IMR-90 (cell line): ENCODE measurements at regions not wholly inside any gene's neighbourhood (a gene's known extent, or its start where the extent isn't known, plus 50 kb on each side); places are given as distances from the start of the nearest gene placed in this dataset.

Source experiments
- ATAC-seq: fragments of 200-7000 bp; cut with Tn5 transposase; 2 replicates; pipeline ENCODE4 v1.9.1; 2020; ENCODE audit warnings: low read depth, mild to moderate bottlenecking, moderate library complexity
- BruUV-seq: library from RNA; stranded (reverse); fragments of 400-500 nt; replicated peaks from 2 replicates; lab custom pipeline; 2021; lab: Mats Ljungman, UMichigan
- CTCF ChIA-PET: fragments of 300-600 bp; formaldehyde crosslinking; extraction: SDS; loops from one replicate; lab custom pipeline; 2021; ENCODE audit warnings: antibody characterized with exemption; lab: Yijun Ruan, JAX
- POLR2A ChIA-PET: fragments of 300-600 bp; sonication (Branson Sonifier 250); formaldehyde crosslinking; loops from one replicate; lab custom pipeline; 2022; ENCODE audit warnings: antibody characterized with exemption; ENCODE audit not compliant: unreplicated experiment; lab: Charles Lee
- DNase-seq: peaks from one replicate; pipeline ENCODE4 v3.0.0; 2013
- H2AFZ ChIP-seq: replicated peaks from 2 replicates; pipeline ENCODE3; 2013; ENCODE audit warnings: low read length, mild to moderate bottlenecking; ENCODE audit not compliant: poor library complexity
- H2AK5ac ChIP-seq: 2 replicates; pipeline ENCODE4 v1.6.1; 2013; ENCODE audit warnings: low read depth, low read length, inconsistent platforms
- H2AK9ac ChIP-seq: replicated peaks from 2 replicates; pipeline ENCODE3; 2013; ENCODE audit warnings: mild to moderate bottlenecking, low read depth, low read length, moderate library complexity; ENCODE audit not compliant: poor library complexity
- H2BK120ac ChIP-seq: 2 replicates; pipeline ENCODE4 v1.6.1; 2013; ENCODE audit warnings: low read depth, low read length, inconsistent platforms
- H2BK15ac ChIP-seq: 3 replicates; pipeline ENCODE4 v1.6.1; 2013; ENCODE audit warnings: low read depth, low read length, inconsistent platforms
- H2BK20ac ChIP-seq: 2 replicates; pipeline ENCODE4 v1.6.1; 2013; ENCODE audit warnings: low read depth, mild to moderate bottlenecking, inconsistent platforms, low read length, moderate library complexity
- H2BK5ac ChIP-seq: 2 replicates; pipeline ENCODE4 v1.6.1; 2013; ENCODE audit warnings: mild to moderate bottlenecking, low read depth, low read length, inconsistent platforms; ENCODE audit not compliant: poor library complexity, severe bottlenecking
- H3K14ac ChIP-seq: replicated peaks from 2 replicates; pipeline ENCODE4 v1.6.1; 2013; ENCODE audit warnings: low read depth, low read length, inconsistent platforms
- H3K18ac ChIP-seq: 2 replicates; pipeline ENCODE4 v1.6.1; 2013; ENCODE audit warnings: low read depth, low read length, control low read depth
- H3K23ac ChIP-seq: 2 replicates; pipeline ENCODE4 v1.6.1; 2013; ENCODE audit warnings: low read depth, low read length, inconsistent platforms
- H3K27ac ChIP-seq: 2 replicates; pipeline ENCODE4 v1.5.1; 2013; ENCODE audit warnings: mild to moderate bottlenecking, control low read depth, low read length; ENCODE audit not compliant: insufficient read depth
- H3K27me3 ChIP-seq: 2 replicates; pipeline ENCODE4 v1.6.1; 2013; ENCODE audit warnings: low read length; ENCODE audit not compliant: control insufficient read depth, insufficient read depth
- H3K36me3 ChIP-seq: 2 replicates; pipeline ENCODE4 v1.6.1; 2013; ENCODE audit warnings: low read length, mixed read lengths; ENCODE audit not compliant: control insufficient read depth, insufficient read depth
- H3K4ac ChIP-seq: 2 replicates; pipeline ENCODE4 v1.6.1; 2013; ENCODE audit warnings: low read depth, low read length, inconsistent platforms
- H3K4me1 ChIP-seq: 2 replicates; pipeline ENCODE4 v1.6.1; 2013; ENCODE audit warnings: low read length, mixed read lengths; ENCODE audit not compliant: control insufficient read depth, insufficient read depth
- H3K4me2 ChIP-seq: 2 replicates; pipeline ENCODE4 v1.6.1; 2013; ENCODE audit warnings: low read depth, mild to moderate bottlenecking, control low read depth, low read length, moderate library complexity
- H3K4me3 ChIP-seq: 2 replicates; pipeline ENCODE4 v1.5.1; 2013; ENCODE audit warnings: low read depth, mild to moderate bottlenecking, control low read depth, low read length, moderate library complexity; ENCODE audit not compliant: insufficient read depth
- H3K56ac ChIP-seq: 2 replicates; pipeline ENCODE4 v1.6.1; 2013; ENCODE audit warnings: low read length, inconsistent platforms; ENCODE audit not compliant: insufficient read depth; ENCODE audit errors: extremely low read depth
- H3K79me1 ChIP-seq, 2 experiments: 2 replicates each; pipeline ENCODE4 v1.6.1; 2013; ENCODE audit warnings: low read length in 2 of 2, inconsistent platforms in 1 of 2, low read depth in 1 of 2
- H3K9ac ChIP-seq: 2 replicates; pipeline ENCODE4 v1.6.1; 2013; ENCODE audit warnings: low read depth, low read length, control low read depth
- H3K9me1 ChIP-seq: 2 replicates; pipeline ENCODE4 v1.6.1; 2013; ENCODE audit warnings: low read length, inconsistent platforms; ENCODE audit not compliant: insufficient read depth
- H3K9me3 ChIP-seq: 2 replicates; pipeline ENCODE4 v1.6.1; 2013; ENCODE audit warnings: low read length; ENCODE audit not compliant: control insufficient read depth, insufficient read depth
- H4K20me1 ChIP-seq: 2 replicates; pipeline ENCODE4 v1.6.1; 2013; ENCODE audit warnings: low read length, inconsistent platforms; ENCODE audit not compliant: insufficient read depth
- H4K5ac ChIP-seq: 2 replicates; pipeline ENCODE4 v1.6.1; 2013; ENCODE audit warnings: mild to moderate bottlenecking, low read depth, low read length, control low read depth
- H4K8ac ChIP-seq, 2 experiments: 2 replicates each; pipeline ENCODE4 v1.6.1; 2013; ENCODE audit warnings: low read depth in 2 of 2, low read length in 2 of 2, control low read depth in 1 of 2, inconsistent platforms in 1 of 2
- H4K91ac ChIP-seq: 2 replicates; pipeline ENCODE4 v1.6.1; 2013; ENCODE audit warnings: low read depth, low read length, inconsistent platforms; ENCODE audit not compliant: insufficient read depth
- BHLHE40 ChIP-seq: fragments of 150-350 bp; IDR thresholded peaks from 2 replicates; pipeline ENCODE4 v1.6.1; 2016; ENCODE audit warnings: mild to moderate bottlenecking, low read depth, low read length
- CEBPB ChIP-seq: IDR thresholded peaks from 2 replicates; pipeline ENCODE4 v1.6.1; 2012; ENCODE audit warnings: low read depth, low read length, improper control_type of control experiment
- CTCF ChIP-seq: conservative IDR thresholded peaks from 2 replicates; pipeline ENCODE4 v1.5.1; 2012; ENCODE audit warnings: mild to moderate bottlenecking, low read depth, low read length, improper control_type of control experiment
- ELK1 ChIP-seq: fragments of 150-350 bp; IDR thresholded peaks from 2 replicates; pipeline ENCODE4 v1.6.1; 2016; ENCODE audit warnings: low read depth, mild to moderate bottlenecking, low read length, moderate library complexity, borderline replicate concordance
- FOS ChIP-seq: fragments of 150-350 bp; IDR thresholded peaks from 2 replicates; pipeline ENCODE4 v1.6.1; 2016; ENCODE audit warnings: low read depth, low read length
- MAZ ChIP-seq: IDR thresholded peaks from 2 replicates; pipeline ENCODE4 v1.6.1; 2012; ENCODE audit warnings: low read depth, mild to moderate bottlenecking, low read length, improper control_type of control experiment, moderate library complexity, borderline replicate concordance
- RAD21 ChIP-seq: IDR thresholded peaks from 2 replicates; pipeline ENCODE4 v1.6.1; 2012; ENCODE audit warnings: low read length, improper control_type of control experiment
- RCOR1 ChIP-seq: IDR thresholded peaks from 2 replicates; pipeline ENCODE4 v1.6.1; 2012; ENCODE audit warnings: mild to moderate bottlenecking, low read length, improper control_type of control experiment; ENCODE audit not compliant: insufficient replicate concordance
- RFX5 ChIP-seq: IDR thresholded peaks from 2 replicates; pipeline ENCODE4 v1.8.0; 2012; ENCODE audit warnings: low read depth, mild to moderate bottlenecking, low read length, moderate library complexity
- WGBS, 2 experiments: methylation state at CpG; one replicate each; pipeline versions ENCODE4 v1.1.5 to v1.1.7; 2013; ENCODE audit warnings: missing lambda C conversion rate in 2 of 2; ENCODE audit not compliant: insufficient read length in 1 of 2; ENCODE audit errors: extremely low coverage in 2 of 2; 5-methylcytosine and 5-hydroxymethylcytosine counted together
- dilution Hi-C: fragments of 300-500 bp; cut with HindIII; formaldehyde crosslinking; loops from one replicate; pipeline ENCODE4 v1.14.3; 2018; ENCODE audit warnings: low sequenced_read_pairs; ENCODE audit not compliant: unreplicated experiment
- in situ Hi-C: fragments of 300-500 bp; cut with MboI; formaldehyde crosslinking; loops from 3 replicates; pipeline ENCODE4 v1.14.3; 2019; ENCODE audit warnings: low sequenced_read_pairs, inconsistent platforms, mixed read lengths
- intact Hi-C: fragments of 100-400 bp; cut with micrococcal nuclease; formaldehyde crosslinking; loops from 2 replicates; pipeline ENCODE4 v1.10.0; 2022

- Histone ChIP-seq H4K20me1 (no peaks in the 10 kb centered on the region), H2BK120ac (no peak overlapping the region), H4K8ac (no peak overlapping the region), H3K9ac (no peak overlapping the region), H3K23ac (no peak overlapping the region), H3K56ac (no peak overlapping the region), H3K4me3 (no peak overlapping the region), H3K9me3 (peaks cover 11% of the 10 kb centered on the region), H2BK15ac (no peak overlapping the region), H2AK5ac (no peak overlapping the region), H3K9me1 (no peaks in the 10 kb centered on the region), H3K4me1 (no peaks in the 10 kb centered on the region), H3K4me2 (no peak overlapping the region), H2BK20ac (no peak overlapping the region), H3K27ac (no peak overlapping the region), H3K36me3 (no peaks in the 10 kb centered on the region), H3K79me1 (no peaks in the 10 kb centered on the region), H4K91ac (no peak overlapping the region), H2AFZ (no peak overlapping the region), H4K5ac (no peak overlapping the region), H2BK5ac (no peak overlapping the region), H3K4ac (no peak overlapping the region), H3K18ac (no peak overlapping the region), H3K14ac (no peak overlapping the region), H2AK9ac (no peak overlapping the region), H3K27me3 (no peaks in the 10 kb centered on the region)
- intact Hi-C loops, result no loop called here
- ChIA-PET POLR2A (no interaction called here), CTCF (no interaction called here)
- dilution Hi-C loops, result no loop called here
- no CpG with 5 or more reads among the region's 1 CpG for WGBS, 2 experiments
- ATAC-seq (no peak), DNase-seq (no peak)
- TF ChIP-seq MAZ (no peak), ELK1 (no peak), CTCF (no peak), RAD21 (no peak), CEBPB (no peak), RCOR1 (no peak), FOS (no peak), RFX5 (no peak), BHLHE40 (no peak)
- BruUV-seq, result no TSS peak
- in situ Hi-C loops, result no loop called here
Observed at GRCh38 chr6:5942591-5942990, 64.1 kb downstream of the NRN1 start.
